Smooth muscle cell (in vitro differentiated cells): ENCODE measurements at regions not wholly inside any gene's neighbourhood (a gene's known extent, or its start where the extent isn't known, plus 50 kb on each side); places are given as distances from the start of the nearest gene placed in this dataset.

Experiments
- DNase-seq: peaks from one replicate; lab custom pipeline; 2025; ENCODE audit not compliant: unreplicated experiment; lab: John Stamatoyannopoulos, UW
- H2AFZ ChIP-seq: fragments of 200-600 bp; sonication (generic); 2 replicates; pipeline ENCODE4 v1.6.0; 2016; ENCODE audit warnings: antibody characterized with exemption, low read depth, mild to moderate bottlenecking
- H3F3A ChIP-seq: fragments of 200-600 bp; sonication (generic); 2 replicates; pipeline ENCODE4 v1.6.0; 2017; ENCODE audit warnings: antibody characterized with exemption, low read depth
- H3K27ac ChIP-seq: fragments of 200-600 bp; sonication (generic); 2 replicates; pipeline ENCODE4 v1.5.1; 2016; ENCODE audit warnings: low read depth, mild to moderate bottlenecking
- H3K27me3 ChIP-seq: fragments of 200-600 bp; sonication (generic); 2 replicates; pipeline ENCODE4 v1.6.1; 2016; ENCODE audit warnings: low read depth, mild to moderate bottlenecking
- H3K36me3 ChIP-seq: fragments of 200-600 bp; sonication (generic); 2 replicates; pipeline ENCODE4 v1.5.1; 2016; ENCODE audit warnings: low read depth
- H3K4me1 ChIP-seq: fragments of 200-600 bp; sonication (generic); 2 replicates; pipeline ENCODE4 v1.5.1; 2016; ENCODE audit warnings: low read depth
- H3K4me2 ChIP-seq: fragments of 200-600 bp; sonication (generic); 2 replicates; pipeline ENCODE4 v1.6.0; 2016; ENCODE audit warnings: mild to moderate bottlenecking
- H3K4me3 ChIP-seq: fragments of 200-600 bp; sonication (generic); 2 replicates; pipeline ENCODE4 v1.5.1; 2016; ENCODE audit warnings: mild to moderate bottlenecking
- H3K79me2 ChIP-seq: fragments of 200-600 bp; sonication (generic); 2 replicates; pipeline ENCODE4 v1.6.0; 2016; ENCODE audit warnings: low read depth, mild to moderate bottlenecking
- H3K9ac ChIP-seq: fragments of 200-600 bp; sonication (generic); 2 replicates; pipeline ENCODE4 v1.6.0; 2016; ENCODE audit warnings: low read depth
- H3K9me3 ChIP-seq: fragments of 200-600 bp; sonication (generic); replicated peaks from 2 replicates; pipeline ENCODE4 v1.5.1; 2016; ENCODE audit warnings: low read depth
- H4K20me1 ChIP-seq: fragments of 200-600 bp; sonication (generic); 2 replicates; pipeline ENCODE4 v1.6.0; 2016; ENCODE audit warnings: low read depth
- WGBS: methylation state at CpG from one replicate; pipeline ENCODE4 v1.1.7; 2016; ENCODE audit warnings: low lambda C conversion rate; 5-methylcytosine and 5-hydroxymethylcytosine counted together
- TF ChIP-seq, protein P1 (sequence below): fragments of 200-600 bp; sonication (generic); IDR thresholded peaks from 2 replicates; pipeline ENCODE4 v1.5.1; 2017; ENCODE audit warnings: borderline replicate concordance, mild to moderate bottlenecking, antibody characterized with exemption; ENCODE audit not compliant: insufficient read depth, poor library complexity, severe bottlenecking

- Histone ChIP-seq H3K4me3 (no peak overlapping the region), H3K79me2 (no peaks in the 10 kb centered on the region), H3K9ac (no peak overlapping the region), H3K27me3 (no peaks in the 10 kb centered on the region), H4K20me1 (no peaks in the 10 kb centered on the region), H3K9me3 (no peaks in the 10 kb centered on the region), H3K4me2 (no peak overlapping the region), H3F3A (no peaks in the 10 kb centered on the region), H3K27ac (no peak overlapping the region), H2AFZ (no peak overlapping the region), H3K4me1 (no peaks in the 10 kb centered on the region), H3K36me3 (no peaks in the 10 kb centered on the region)
- TF ChIP-seq, protein P1, sequence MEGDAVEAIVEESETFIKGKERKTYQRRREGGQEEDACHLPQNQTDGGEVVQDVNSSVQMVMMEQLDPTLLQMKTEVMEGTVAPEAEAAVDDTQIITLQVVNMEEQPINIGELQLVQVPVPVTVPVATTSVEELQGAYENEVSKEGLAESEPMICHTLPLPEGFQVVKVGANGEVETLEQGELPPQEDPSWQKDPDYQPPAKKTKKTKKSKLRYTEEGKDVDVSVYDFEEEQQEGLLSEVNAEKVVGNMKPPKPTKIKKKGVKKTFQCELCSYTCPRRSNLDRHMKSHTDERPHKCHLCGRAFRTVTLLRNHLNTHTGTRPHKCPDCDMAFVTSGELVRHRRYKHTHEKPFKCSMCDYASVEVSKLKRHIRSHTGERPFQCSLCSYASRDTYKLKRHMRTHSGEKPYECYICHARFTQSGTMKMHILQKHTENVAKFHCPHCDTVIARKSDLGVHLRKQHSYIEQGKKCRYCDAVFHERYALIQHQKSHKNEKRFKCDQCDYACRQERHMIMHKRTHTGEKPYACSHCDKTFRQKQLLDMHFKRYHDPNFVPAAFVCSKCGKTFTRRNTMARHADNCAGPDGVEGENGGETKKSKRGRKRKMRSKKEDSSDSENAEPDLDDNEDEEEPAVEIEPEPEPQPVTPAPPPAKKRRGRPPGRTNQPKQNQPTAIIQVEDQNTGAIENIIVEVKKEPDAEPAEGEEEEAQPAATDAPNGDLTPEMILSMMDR, result no peak
- no peak for DNase-seq
Observed at GRCh38 chr11:27847496-27847895, 147.2 kb upstream of the BDNF start.

- no peak overlapping the region for H3K4me3 ChIP-seq
- no peak for DNase-seq
- H3K9me3 ChIP-seq, result no peaks in the 10 kb centered on the region
- no peaks in the 10 kb centered on the region for H3F3A ChIP-seq
- H3K4me2 ChIP-seq, result no peak overlapping the region
- H3K36me3 ChIP-seq, result no peaks in the 10 kb centered on the region
- no peaks in the 10 kb centered on the region for H3K79me2 ChIP-seq
- TF ChIP-seq, protein P1, result no peak
- no peak overlapping the region for H3K27ac ChIP-seq
- H3K4me1 ChIP-seq, result no peaks in the 10 kb centered on the region
- no peaks in the 10 kb centered on the region for H4K20me1 ChIP-seq
- H3K27me3 ChIP-seq, result no peaks in the 10 kb centered on the region
- no peak overlapping the region for H2AFZ ChIP-seq
- no peak overlapping the region for H3K9ac ChIP-seq
Observed at GRCh38 chr11:27842290-27842689, 142.0 kb upstream of the BDNF start.

- Histone ChIP-seq H3F3A (no peaks in the 10 kb centered on the region), H3K27ac (no peak overlapping the region), H3K27me3 (no peaks in the 10 kb centered on the region), H3K36me3 (no peaks in the 10 kb centered on the region), H3K4me2 (no peak overlapping the region), H3K9me3 (no peaks in the 10 kb centered on the region), H3K4me1 (no peaks in the 10 kb centered on the region), H3K9ac (no peak overlapping the region), H3K4me3 (no peak overlapping the region), H3K79me2 (no peaks in the 10 kb centered on the region), H2AFZ (no peak overlapping the region), H4K20me1 (no peaks in the 10 kb centered on the region)
- TF ChIP-seq, protein P1, result no peak
- DNase-seq, result no peak
Observed at GRCh38 chr11:27841023-27841422, 140.8 kb upstream of the BDNF start.

DNA sequence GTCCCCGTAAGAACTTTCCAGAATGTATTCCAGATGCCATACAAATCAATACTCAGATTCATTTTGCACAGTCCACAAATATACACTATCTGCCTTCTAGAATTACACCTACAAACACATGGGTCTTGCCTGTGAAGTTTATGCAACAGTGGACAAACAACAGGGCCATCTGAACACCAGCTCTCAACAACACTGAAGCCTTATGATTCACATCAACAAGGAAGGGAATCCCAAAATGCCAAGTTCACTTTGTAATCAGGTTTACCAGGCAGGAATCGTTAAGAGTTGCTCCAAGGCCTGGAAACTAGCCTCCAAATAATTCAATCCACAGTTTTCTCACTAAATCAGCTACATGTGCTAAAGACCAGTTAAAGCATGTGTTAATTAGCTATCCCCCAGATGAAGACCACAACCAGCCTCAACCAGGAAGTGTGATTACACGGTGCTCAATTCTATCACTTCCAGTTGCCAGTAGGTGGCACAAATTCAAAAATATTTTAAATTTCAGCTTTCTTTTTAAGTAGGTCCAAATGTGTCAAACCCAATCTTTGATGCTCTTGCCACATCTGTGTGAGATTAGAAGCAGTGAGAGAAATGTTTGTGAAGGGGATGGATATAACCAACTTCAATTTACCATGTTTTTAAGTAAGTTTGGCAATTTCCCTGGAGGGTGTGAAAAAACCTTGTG, 139.1 kb upstream of the BDNF start:
- Histone ChIP-seq H3F3A (no peaks in the 10 kb centered on the region), H3K79me2 (no peaks in the 10 kb centered on the region), H2AFZ (no peak overlapping the region), H3K4me2 (no peak overlapping the region), H4K20me1 (no peaks in the 10 kb centered on the region), H3K4me3 (no peak overlapping the region), H3K4me1 (no peaks in the 10 kb centered on the region), H3K9me3 (no peaks in the 10 kb centered on the region), H3K27me3 (no peaks in the 10 kb centered on the region), H3K27ac (no peak overlapping the region), H3K9ac (no peak overlapping the region), H3K36me3 (no peaks in the 10 kb centered on the region)
- TF ChIP-seq, protein P1, result peak; percentile 37
- no peak for DNase-seq
- 65% methylated on average over 3 of the region's 3 CpGs for WGBS
